Keratinocyte (primary cell): ENCODE measurements at regions not wholly inside any gene's neighbourhood (a gene's known extent, or its start where the extent isn't known, plus 50 kb on each side); places are given as distances from the start of the nearest gene placed in this dataset.

Source experiments
- EZH2 ChIP-seq: IDR thresholded peaks from one replicate; pipeline ENCODE4 v1.6.1; 2012; ENCODE audit warnings: inconsistent platforms, mild to moderate bottlenecking, low read length, moderate library complexity
- TF ChIP-seq, protein P1 (sequence below), 3 experiments: IDR thresholded peaks in 1 of 3; conservative IDR thresholded peaks in 1 of 3; optimal IDR thresholded peaks in 1 of 3; 2 replicates in 2 of 3; 3 replicates in 1 of 3; pipeline versions ENCODE3 to v1.5.1; 2011; ENCODE audit warnings: low read length in 3 of 3, mild to moderate bottlenecking in 3 of 3, moderate library complexity in 2 of 3, control low read depth in 1 of 3, inconsistent platforms in 1 of 3; ENCODE audit not compliant: insufficient read depth in 2 of 3; ENCODE audit errors: extremely low read depth in 1 of 3

GRCh38 chr4:107363125-107363524 lies 327.0 kb upstream of the DKK2 start:
- TF ChIP-seq, protein P1, sequence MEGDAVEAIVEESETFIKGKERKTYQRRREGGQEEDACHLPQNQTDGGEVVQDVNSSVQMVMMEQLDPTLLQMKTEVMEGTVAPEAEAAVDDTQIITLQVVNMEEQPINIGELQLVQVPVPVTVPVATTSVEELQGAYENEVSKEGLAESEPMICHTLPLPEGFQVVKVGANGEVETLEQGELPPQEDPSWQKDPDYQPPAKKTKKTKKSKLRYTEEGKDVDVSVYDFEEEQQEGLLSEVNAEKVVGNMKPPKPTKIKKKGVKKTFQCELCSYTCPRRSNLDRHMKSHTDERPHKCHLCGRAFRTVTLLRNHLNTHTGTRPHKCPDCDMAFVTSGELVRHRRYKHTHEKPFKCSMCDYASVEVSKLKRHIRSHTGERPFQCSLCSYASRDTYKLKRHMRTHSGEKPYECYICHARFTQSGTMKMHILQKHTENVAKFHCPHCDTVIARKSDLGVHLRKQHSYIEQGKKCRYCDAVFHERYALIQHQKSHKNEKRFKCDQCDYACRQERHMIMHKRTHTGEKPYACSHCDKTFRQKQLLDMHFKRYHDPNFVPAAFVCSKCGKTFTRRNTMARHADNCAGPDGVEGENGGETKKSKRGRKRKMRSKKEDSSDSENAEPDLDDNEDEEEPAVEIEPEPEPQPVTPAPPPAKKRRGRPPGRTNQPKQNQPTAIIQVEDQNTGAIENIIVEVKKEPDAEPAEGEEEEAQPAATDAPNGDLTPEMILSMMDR (optimal IDR thresholded peaks at IDR 0.05 in 1 of 3, IDR thresholded peaks at IDR 0.05 in 1 of 3, conservative IDR thresholded peaks at IDR 0.05 in 1 of 3; ENCODE audit: extremely low read depth in 1 of 3, insufficient read depth in 2 of 3, low read length in 3 of 3): no peak
- TF ChIP-seq EZH2: no peak
